Smooth muscle cell (in vitro differentiated cells): ENCODE measurements at regions not wholly inside any gene's neighbourhood (a gene's known extent, or its start where the extent isn't known, plus 50 kb on each side); places are given as distances from the start of the nearest gene placed in this dataset.

Experiments used
- DNase-seq: peaks from one replicate; lab custom pipeline; 2025; ENCODE audit not compliant: unreplicated experiment; lab: John Stamatoyannopoulos, UW
- H2AFZ ChIP-seq: fragments of 200-600 bp; sonication (generic); 2 replicates; pipeline ENCODE4 v1.6.0; 2016; ENCODE audit warnings: antibody characterized with exemption, low read depth, mild to moderate bottlenecking
- H3F3A ChIP-seq: fragments of 200-600 bp; sonication (generic); 2 replicates; pipeline ENCODE4 v1.6.0; 2017; ENCODE audit warnings: antibody characterized with exemption, low read depth
- H3K27ac ChIP-seq: fragments of 200-600 bp; sonication (generic); 2 replicates; pipeline ENCODE4 v1.5.1; 2016; ENCODE audit warnings: low read depth, mild to moderate bottlenecking
- H3K27me3 ChIP-seq: fragments of 200-600 bp; sonication (generic); 2 replicates; pipeline ENCODE4 v1.6.1; 2016; ENCODE audit warnings: low read depth, mild to moderate bottlenecking
- H3K36me3 ChIP-seq: fragments of 200-600 bp; sonication (generic); 2 replicates; pipeline ENCODE4 v1.5.1; 2016; ENCODE audit warnings: low read depth
- H3K4me1 ChIP-seq: fragments of 200-600 bp; sonication (generic); 2 replicates; pipeline ENCODE4 v1.5.1; 2016; ENCODE audit warnings: low read depth
- H3K4me2 ChIP-seq: fragments of 200-600 bp; sonication (generic); 2 replicates; pipeline ENCODE4 v1.6.0; 2016; ENCODE audit warnings: mild to moderate bottlenecking
- H3K4me3 ChIP-seq: fragments of 200-600 bp; sonication (generic); 2 replicates; pipeline ENCODE4 v1.5.1; 2016; ENCODE audit warnings: mild to moderate bottlenecking
- H3K79me2 ChIP-seq: fragments of 200-600 bp; sonication (generic); 2 replicates; pipeline ENCODE4 v1.6.0; 2016; ENCODE audit warnings: low read depth, mild to moderate bottlenecking
- H3K9ac ChIP-seq: fragments of 200-600 bp; sonication (generic); 2 replicates; pipeline ENCODE4 v1.6.0; 2016; ENCODE audit warnings: low read depth
- H3K9me3 ChIP-seq: fragments of 200-600 bp; sonication (generic); replicated peaks from 2 replicates; pipeline ENCODE4 v1.5.1; 2016; ENCODE audit warnings: low read depth
- H4K20me1 ChIP-seq: fragments of 200-600 bp; sonication (generic); 2 replicates; pipeline ENCODE4 v1.6.0; 2016; ENCODE audit warnings: low read depth
- WGBS: methylation state at CpG from one replicate; pipeline ENCODE4 v1.1.7; 2016; ENCODE audit warnings: low lambda C conversion rate; 5-methylcytosine and 5-hydroxymethylcytosine counted together
- TF ChIP-seq, protein P1 (sequence below): fragments of 200-600 bp; sonication (generic); IDR thresholded peaks from 2 replicates; pipeline ENCODE4 v1.5.1; 2017; ENCODE audit warnings: borderline replicate concordance, mild to moderate bottlenecking, antibody characterized with exemption; ENCODE audit not compliant: insufficient read depth, poor library complexity, severe bottlenecking

DNA sequence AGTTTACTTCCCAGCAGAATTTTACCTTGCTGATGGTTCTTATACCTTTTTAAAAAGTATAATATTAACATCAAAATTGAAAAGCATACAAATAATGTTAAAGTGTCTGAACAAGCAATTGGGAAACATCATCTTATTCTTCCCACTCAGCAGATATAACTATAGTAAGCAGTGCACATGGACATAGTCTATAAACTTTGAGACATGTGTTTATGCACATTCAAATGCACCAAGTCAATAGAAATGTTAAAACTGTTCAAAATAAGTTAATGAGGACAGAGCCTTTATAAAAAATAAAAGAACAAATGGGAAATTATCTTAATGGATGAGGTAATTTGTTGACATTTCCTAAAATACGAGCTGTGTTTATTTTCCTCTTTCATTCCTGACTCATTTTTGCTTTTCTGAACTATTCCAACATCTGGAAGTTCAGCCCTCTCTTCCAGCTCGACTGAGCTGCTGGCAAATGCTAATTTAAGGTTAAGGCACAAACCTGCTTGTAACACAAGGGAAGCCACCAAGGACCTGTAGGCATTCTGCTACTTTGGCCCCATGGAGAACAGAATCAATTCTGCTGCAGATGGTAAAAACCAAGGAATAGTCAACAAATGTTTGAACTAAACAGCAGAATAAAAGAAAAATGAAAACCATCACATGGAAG lies 110.3 kb upstream of the MAP3K4 start:
- Histone ChIP-seq H3K36me3 (no peaks in the 10 kb centered on the region), H3K9ac (no peak overlapping the region), H2AFZ (no peak overlapping the region), H3K4me3 (no peak overlapping the region), H3F3A (no peaks in the 10 kb centered on the region), H4K20me1 (no peaks in the 10 kb centered on the region), H3K79me2 (no peaks in the 10 kb centered on the region), H3K9me3 (no peaks in the 10 kb centered on the region), H3K27ac (no peak overlapping the region), H3K4me2 (no peak overlapping the region), H3K27me3 (no peaks in the 10 kb centered on the region), H3K4me1 (no peaks in the 10 kb centered on the region)
- TF ChIP-seq, protein P1, sequence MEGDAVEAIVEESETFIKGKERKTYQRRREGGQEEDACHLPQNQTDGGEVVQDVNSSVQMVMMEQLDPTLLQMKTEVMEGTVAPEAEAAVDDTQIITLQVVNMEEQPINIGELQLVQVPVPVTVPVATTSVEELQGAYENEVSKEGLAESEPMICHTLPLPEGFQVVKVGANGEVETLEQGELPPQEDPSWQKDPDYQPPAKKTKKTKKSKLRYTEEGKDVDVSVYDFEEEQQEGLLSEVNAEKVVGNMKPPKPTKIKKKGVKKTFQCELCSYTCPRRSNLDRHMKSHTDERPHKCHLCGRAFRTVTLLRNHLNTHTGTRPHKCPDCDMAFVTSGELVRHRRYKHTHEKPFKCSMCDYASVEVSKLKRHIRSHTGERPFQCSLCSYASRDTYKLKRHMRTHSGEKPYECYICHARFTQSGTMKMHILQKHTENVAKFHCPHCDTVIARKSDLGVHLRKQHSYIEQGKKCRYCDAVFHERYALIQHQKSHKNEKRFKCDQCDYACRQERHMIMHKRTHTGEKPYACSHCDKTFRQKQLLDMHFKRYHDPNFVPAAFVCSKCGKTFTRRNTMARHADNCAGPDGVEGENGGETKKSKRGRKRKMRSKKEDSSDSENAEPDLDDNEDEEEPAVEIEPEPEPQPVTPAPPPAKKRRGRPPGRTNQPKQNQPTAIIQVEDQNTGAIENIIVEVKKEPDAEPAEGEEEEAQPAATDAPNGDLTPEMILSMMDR = no peak
- DNase-seq = no peak
- 3% methylated on average over 2 of the region's 2 CpGs for WGBS

GRCh38 chr6:160882006-160882405 lies 109.6 kb upstream of the MAP3K4 start:
- Histone ChIP-seq H3K4me3 (no peak overlapping the region), H3K9ac (no peak overlapping the region), H3K4me1 (no peaks in the 10 kb centered on the region), H2AFZ (peak overlapping the region; percentile 43), H4K20me1 (no peaks in the 10 kb centered on the region), H3F3A (no peaks in the 10 kb centered on the region), H3K9me3 (no peaks in the 10 kb centered on the region), H3K4me2 (peak overlapping the region; percentile 14), H3K79me2 (no peaks in the 10 kb centered on the region), H3K27me3 (no peaks in the 10 kb centered on the region), H3K36me3 (no peaks in the 10 kb centered on the region), H3K27ac (no peak overlapping the region)
- TF ChIP-seq, protein P1 = no peak
- WGBS = 40% methylated on average over 2 of the region's 2 CpGs
- no peak for DNase-seq

GRCh38 chr6:160882791-160883279 lies 108.7 kb upstream of the MAP3K4 start:
- Histone ChIP-seq H3K79me2 (no peaks in the 10 kb centered on the region), H3K36me3 (no peaks in the 10 kb centered on the region), H4K20me1 (no peaks in the 10 kb centered on the region), H3K27ac (no peak overlapping the region), H3K9ac (no peak overlapping the region), H3K4me1 (no peaks in the 10 kb centered on the region), H2AFZ (peak overlapping the region; percentile 60), H3K9me3 (no peaks in the 10 kb centered on the region), H3K4me2 (peak overlapping the region; percentile 14), H3F3A (no peaks in the 10 kb centered on the region), H3K27me3 (no peaks in the 10 kb centered on the region), H3K4me3 (no peak overlapping the region)
- TF ChIP-seq, protein P1 = no peak
- 48% methylated on average over 5 of the region's 5 CpGs for WGBS
- no peak for DNase-seq

DNA sequence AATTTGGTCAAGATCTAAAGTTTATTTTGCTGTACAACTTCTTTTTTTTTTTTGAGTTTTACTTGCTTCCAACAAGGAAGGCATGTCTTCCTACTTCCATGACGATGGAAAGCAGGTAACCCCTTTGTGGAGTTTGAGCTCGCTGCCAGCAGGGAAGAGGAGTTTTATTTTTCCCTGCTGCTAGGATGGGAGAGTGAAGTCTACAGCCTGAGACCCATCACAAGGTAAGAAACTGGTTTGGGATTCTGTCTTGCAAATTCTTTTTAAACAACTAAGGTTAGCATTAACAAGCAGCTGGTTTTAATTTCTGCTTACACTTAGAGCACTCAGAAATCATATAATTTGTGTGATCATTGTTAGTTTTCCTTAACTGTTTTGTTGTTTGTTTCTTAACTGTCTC lies 108.0 kb upstream of the MAP3K4 start:
- Histone ChIP-seq H3K9ac (no peak overlapping the region), H3K4me3 (no peak overlapping the region), H3K27me3 (no peaks in the 10 kb centered on the region), H3K4me1 (no peaks in the 10 kb centered on the region), H3K4me2 (no peak overlapping the region), H4K20me1 (no peaks in the 10 kb centered on the region), H2AFZ (peak overlapping the region; percentile 60), H3K36me3 (no peaks in the 10 kb centered on the region), H3F3A (no peaks in the 10 kb centered on the region), H3K79me2 (no peaks in the 10 kb centered on the region), H3K27ac (no peak overlapping the region), H3K9me3 (no peaks in the 10 kb centered on the region)
- no peak for DNase-seq
- 77% methylated on average over 2 of the region's 2 CpGs for WGBS
- TF ChIP-seq, protein P1 = no peak
